Fibroblast of mammary gland (primary cell): ENCODE measurements at regions not wholly inside any gene's neighbourhood (a gene's known extent, or its start where the extent isn't known, plus 50 kb on each side); places are given as distances from the start of the nearest gene placed in this dataset.

Experiments used
- DNase-seq: peaks from one replicate; pipeline ENCODE4 v3.0.0-alpha.2; 2010; ENCODE audit warnings: low read depth
- H3K4me3 ChIP-seq: 2 replicates; pipeline ENCODE4 v1.5.1; 2011; ENCODE audit warnings: low read depth, mild to moderate bottlenecking, low read length, moderate library complexity; ENCODE audit not compliant: control insufficient read depth
- TF ChIP-seq, protein P1 (sequence below): conservative IDR thresholded peaks from 2 replicates; pipeline ENCODE4 v1.5.1; 2011; ENCODE audit warnings: low read depth, low read length, inconsistent platforms; ENCODE audit not compliant: control insufficient read depth, insufficient read depth

DNA sequence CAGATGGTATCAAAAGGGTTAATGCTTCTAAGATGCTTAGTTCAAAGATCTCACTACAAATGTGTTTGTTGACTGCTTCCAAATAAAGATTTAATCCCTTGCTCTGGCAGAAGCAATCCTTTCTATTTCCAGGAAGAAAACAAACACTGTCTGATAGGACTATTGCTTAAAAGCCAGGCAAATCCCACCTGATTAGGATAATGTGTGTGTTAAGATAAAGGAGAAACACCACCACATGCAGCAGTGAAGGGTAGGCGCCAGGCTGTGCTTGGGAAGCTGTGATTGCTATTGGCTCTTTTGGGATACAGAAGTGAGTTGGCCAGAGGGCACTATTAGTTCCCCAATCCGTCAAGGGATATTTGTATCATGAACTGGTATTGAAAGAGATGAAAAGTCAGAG lies 62.8 kb upstream of the LRCH1 start:
- no peak for DNase-seq
- TF ChIP-seq, protein P1, sequence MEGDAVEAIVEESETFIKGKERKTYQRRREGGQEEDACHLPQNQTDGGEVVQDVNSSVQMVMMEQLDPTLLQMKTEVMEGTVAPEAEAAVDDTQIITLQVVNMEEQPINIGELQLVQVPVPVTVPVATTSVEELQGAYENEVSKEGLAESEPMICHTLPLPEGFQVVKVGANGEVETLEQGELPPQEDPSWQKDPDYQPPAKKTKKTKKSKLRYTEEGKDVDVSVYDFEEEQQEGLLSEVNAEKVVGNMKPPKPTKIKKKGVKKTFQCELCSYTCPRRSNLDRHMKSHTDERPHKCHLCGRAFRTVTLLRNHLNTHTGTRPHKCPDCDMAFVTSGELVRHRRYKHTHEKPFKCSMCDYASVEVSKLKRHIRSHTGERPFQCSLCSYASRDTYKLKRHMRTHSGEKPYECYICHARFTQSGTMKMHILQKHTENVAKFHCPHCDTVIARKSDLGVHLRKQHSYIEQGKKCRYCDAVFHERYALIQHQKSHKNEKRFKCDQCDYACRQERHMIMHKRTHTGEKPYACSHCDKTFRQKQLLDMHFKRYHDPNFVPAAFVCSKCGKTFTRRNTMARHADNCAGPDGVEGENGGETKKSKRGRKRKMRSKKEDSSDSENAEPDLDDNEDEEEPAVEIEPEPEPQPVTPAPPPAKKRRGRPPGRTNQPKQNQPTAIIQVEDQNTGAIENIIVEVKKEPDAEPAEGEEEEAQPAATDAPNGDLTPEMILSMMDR: no peak
- no peak overlapping the region for H3K4me3 ChIP-seq

GRCh38 chr13:46489586-46490023 lies 63.4 kb upstream of the LRCH1 start:
- TF ChIP-seq, protein P1: no peak
- peak; percentile 98 for DNase-seq
- no peak overlapping the region for H3K4me3 ChIP-seq

DNA sequence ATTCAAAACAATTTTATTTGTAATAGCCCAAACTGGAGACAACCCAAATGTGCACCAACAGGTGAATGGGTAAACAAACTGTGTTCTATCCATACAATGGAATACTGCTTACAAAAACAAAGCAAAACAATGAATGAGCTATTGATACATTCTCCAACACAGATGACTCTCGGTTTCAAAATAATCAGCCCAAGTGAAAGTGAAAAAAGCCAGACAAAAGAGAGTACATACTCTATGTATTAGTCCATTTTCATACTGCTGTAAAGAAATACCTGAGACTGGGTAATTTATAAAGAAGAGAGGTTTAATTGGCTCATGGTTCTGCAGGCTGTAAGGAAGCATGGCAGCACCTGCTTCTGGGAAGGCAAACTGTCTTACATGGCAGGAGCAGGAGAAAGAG lies 65.2 kb upstream of the LRCH1 start:
- TF ChIP-seq, protein P1: no peak
- no peak overlapping the region for H3K4me3 ChIP-seq
- DNase-seq: no peak

- TF ChIP-seq, protein P1: no peak
- peak; percentile 55 for DNase-seq
Observed at GRCh38 chr13:46486270-46486669, 66.7 kb upstream of the LRCH1 start.

DNA sequence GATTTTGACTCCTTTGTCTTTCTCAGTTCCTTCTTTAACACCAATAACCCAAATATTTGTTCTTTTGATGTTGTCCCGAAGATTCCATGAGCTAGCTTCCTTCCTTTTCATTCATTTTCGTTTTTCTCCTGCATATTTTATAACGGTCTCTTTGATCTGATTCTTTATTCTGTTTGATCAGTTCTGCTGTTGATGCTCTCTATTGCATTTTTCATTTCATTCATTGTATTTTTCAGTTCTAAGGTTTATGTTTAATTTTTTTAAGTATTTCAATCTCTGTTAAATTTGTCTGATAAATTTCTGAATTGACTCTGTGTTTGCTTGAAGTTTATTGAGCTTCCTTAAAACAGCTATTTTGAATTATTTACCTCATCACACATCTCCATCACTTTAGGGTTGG lies 68.4 kb upstream of the LRCH1 start:
- no peak for DNase-seq
- H3K4me3 ChIP-seq: no peak overlapping the region
- TF ChIP-seq, protein P1: no peak

More at GRCh38 chr13:46486270-46486669, 66.7 kb upstream of the LRCH1 start:
- H3K4me3 ChIP-seq: no peak overlapping the region

DNA sequence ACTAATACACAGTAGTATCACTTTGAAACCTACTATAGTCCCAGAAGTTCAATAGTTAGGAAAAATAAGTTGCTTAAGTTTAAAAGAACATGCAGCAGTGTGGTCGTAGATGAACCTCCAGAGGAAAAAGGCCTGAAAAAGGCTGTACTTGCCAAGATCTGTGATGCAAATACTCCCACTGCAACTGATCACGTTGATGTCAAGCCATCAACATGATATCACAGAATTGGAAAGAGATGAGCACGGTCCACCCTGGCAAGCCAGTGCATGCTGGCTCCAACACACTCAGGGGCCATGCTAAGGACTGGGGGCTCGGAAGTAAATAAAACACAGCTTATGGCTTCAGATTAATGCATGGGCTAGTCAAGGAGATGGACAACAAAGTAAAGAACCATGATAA lies 71.8 kb upstream of the LRCH1 start:
- TF ChIP-seq, protein P1: no peak
- no peak overlapping the region for H3K4me3 ChIP-seq
- DNase-seq: peak; percentile 27

DNA sequence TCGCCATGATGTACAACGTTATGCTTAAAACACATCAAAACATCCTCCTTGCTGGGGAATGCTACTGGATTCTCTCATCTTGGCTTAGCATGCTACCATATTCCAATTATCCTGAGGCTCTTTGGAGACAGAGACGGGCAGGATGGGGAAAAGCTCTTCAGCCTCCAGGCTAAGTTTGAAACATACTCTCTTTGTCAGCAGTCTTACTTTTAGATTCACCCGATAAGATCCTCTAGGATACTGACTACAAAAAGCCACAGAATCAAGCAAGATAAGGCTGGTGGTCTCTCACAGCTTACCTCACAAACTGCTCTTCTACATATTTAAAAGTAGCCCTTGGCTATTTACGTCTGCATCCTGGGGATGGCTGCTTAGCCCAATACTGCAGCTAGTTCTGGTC lies 72.8 kb upstream of the LRCH1 start:
- TF ChIP-seq, protein P1: no peak
- no peak for DNase-seq
- no peak overlapping the region for H3K4me3 ChIP-seq
